ENCODE measurements at regions not wholly inside any gene's neighbourhood (a gene's known extent, or its start where the extent isn't known, plus 50 kb on each side); places are given as distances from the start of the nearest gene placed in this dataset.

DNA sequence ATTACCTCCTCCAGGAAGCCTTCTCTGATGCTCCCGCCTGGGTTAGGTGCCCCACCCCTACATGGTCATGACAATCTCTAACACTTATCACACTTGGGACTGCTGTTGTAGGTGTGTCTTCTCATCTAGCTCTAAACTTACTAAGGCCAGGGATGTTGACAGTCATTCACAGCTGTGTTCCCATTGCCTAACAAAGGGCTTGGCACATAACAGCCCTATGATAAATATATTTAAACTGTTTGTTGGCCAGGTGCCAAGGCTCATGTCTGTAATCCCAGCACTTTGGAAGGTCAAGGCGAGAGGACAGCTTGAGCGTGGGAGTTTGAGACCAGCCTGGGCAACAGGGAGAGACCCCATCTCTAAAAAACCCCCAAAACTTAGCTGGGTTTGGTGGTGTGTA, 98.8 kb upstream of the RGS6 start:
- ATAC-seq (ENCODE audit: poor library complexity) (no peak), DNase-seq (no peak)
- no peaks in the 10 kb centered on the region for H3K4me1 ChIP-seq (ENCODE audit: insufficient read depth, low read length)
- Mint-ChIP-seq H3K27ac (no peak overlapping the region), H3K4me1 (ENCODE audit: low read depth) (no peaks in the 10 kb centered on the region), H3K9me3 (peaks cover 7% of the 10 kb centered on the region), H3K36me3 (ENCODE audit: low read depth) (no peaks in the 10 kb centered on the region), H3K4me3 (no peak overlapping the region), H3K27me3 (no peaks in the 10 kb centered on the region)
- POLR2A ChIA-PET, result no interaction called here
- H3K4me3 ChIP-seq (ENCODE audit: low read length), result no peak overlapping the region
- peaks cover 4 to 8% of the 10 kb centered on the region in 2 experiments for H3K9me3 ChIP-seq (ENCODE audit: control insufficient read depth in 1 of 2, insufficient read depth in 1 of 2, low read length in 2 of 2)
- CTCF ChIA-PET, result no interaction called here
- H3K36me3 ChIP-seq (ENCODE audit: insufficient read depth, low read length), result no peaks in the 10 kb centered on the region
- no peak overlapping the region for H3K27ac ChIP-seq (ENCODE audit: low read depth in 1 of 2, low read length in 2 of 2)
- intact Hi-C loops (cut with DNase I, micrococcal nuclease), result no loop called here
- no peaks in the 10 kb centered on the region for H3K27me3 ChIP-seq (ENCODE audit: control insufficient read depth in 1 of 2, insufficient read depth in 2 of 2, low read length in 2 of 2)
- TF ChIP-seq CTCF (IDR thresholded peaks at IDR 0.05), result no peak

DNA sequence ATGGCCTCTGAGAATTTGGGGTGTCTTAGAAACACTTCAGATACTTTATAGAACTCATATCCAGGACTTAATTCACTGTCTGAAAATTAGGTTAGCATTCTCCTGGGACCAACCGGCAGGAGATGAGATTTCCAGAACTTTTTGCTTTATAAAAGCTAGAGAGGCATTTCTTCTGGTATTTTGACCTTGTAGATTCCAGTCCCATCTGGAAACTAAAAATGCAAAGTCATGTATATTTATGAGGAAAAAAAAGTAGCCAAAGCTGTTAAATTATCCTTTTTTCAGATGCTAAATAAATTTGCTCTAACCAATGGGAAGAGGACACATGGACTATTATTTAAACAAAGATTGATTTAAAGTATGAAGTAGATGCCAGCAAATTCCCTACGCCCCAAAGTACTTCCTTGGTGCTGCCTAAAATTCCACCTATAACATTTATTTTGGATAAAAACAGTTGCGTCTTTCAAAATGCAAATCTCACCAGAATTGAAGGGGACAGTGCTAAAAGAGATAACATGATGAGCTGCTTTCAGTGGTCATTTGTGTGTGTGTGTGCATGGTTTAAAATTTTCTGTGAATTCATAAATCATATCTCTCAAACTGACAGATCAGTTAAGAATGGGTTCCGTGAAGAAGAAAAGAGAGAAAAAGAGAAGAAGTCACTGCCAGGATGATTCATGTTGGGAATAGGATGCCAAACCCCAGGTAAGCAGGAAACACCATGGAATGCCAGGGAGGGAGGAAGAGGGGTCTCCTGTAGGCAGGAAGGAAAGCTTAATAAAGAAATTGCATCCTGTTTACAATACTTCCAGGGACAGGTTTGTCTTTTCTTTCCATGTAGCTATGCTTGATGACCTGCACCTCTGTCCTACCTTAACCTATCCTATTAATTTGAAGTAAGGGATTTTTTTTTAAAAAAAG, 97.7 kb upstream of the RGS6 start:
- Mint-ChIP-seq H3K27ac (no peak overlapping the region), H3K4me1 (ENCODE audit: low read depth) (no peaks in the 10 kb centered on the region)
- CTCF ChIA-PET, result no interaction called here

GRCh38 chr14:71852181-71852580, 80.0 kb upstream of the RGS6 start:
- Histone ChIP-seq H3K9me3 (ENCODE audit: control insufficient read depth in 1 of 2, insufficient read depth in 1 of 2, low read length in 2 of 2) (peaks cover 0 to 3% of the 10 kb centered on the region in 2 experiments), H3K4me1 (ENCODE audit: insufficient read depth, low read length) (no peaks in the 10 kb centered on the region), H3K27ac (ENCODE audit: low read depth in 1 of 2, low read length in 2 of 2) (no peak overlapping the region), H3K4me3 (ENCODE audit: low read length) (no peak overlapping the region), H3K36me3 (ENCODE audit: insufficient read depth, low read length) (no peaks in the 10 kb centered on the region), H3K27me3 (ENCODE audit: control insufficient read depth in 1 of 2, insufficient read depth in 2 of 2, low read length in 2 of 2) (peaks cover 12 to 17% of the 10 kb centered on the region in 2 experiments)
- no peaks in the 10 kb centered on the region for H3K4me1 Mint-ChIP-seq (ENCODE audit: low read depth)
- H3K36me3 Mint-ChIP-seq (ENCODE audit: low read depth), result no peaks in the 10 kb centered on the region
- CTCF ChIA-PET, result no interaction called here
- no peak for TF ChIP-seq CTCF (IDR thresholded peaks at IDR 0.05)
- H3K4me3 Mint-ChIP-seq, result no peak overlapping the region
- no peak overlapping the region for H3K27ac Mint-ChIP-seq
- ATAC-seq (ENCODE audit: poor library complexity), result no peak
- DNase-seq, result no peak
- peaks cover 14% of the 10 kb centered on the region for H3K9me3 Mint-ChIP-seq
- POLR2A ChIA-PET, result no interaction called here
- intact Hi-C loops (cut with DNase I, micrococcal nuclease), result no loop called here
- H3K27me3 Mint-ChIP-seq, result peaks cover 65% of the 10 kb centered on the region

More for the DNA sequence above, 97.7 kb upstream of the RGS6 start:
- no peak overlapping the region for H3K4me3 Mint-ChIP-seq
- DNase-seq (no peak), ATAC-seq (ENCODE audit: poor library complexity) (no peak)
- peaks cover 7% of the 10 kb centered on the region for H3K9me3 Mint-ChIP-seq
- no peaks in the 10 kb centered on the region for H3K27me3 Mint-ChIP-seq
- peaks cover 4 to 8% of the 10 kb centered on the region in 2 experiments for H3K9me3 ChIP-seq (ENCODE audit: control insufficient read depth in 1 of 2, insufficient read depth in 1 of 2, low read length in 2 of 2)
- no peaks in the 10 kb centered on the region for H3K36me3 ChIP-seq (ENCODE audit: insufficient read depth, low read length)
- H3K36me3 Mint-ChIP-seq (ENCODE audit: low read depth), result no peaks in the 10 kb centered on the region
- no peak for TF ChIP-seq CTCF (IDR thresholded peaks at IDR 0.05)
- no peaks in the 10 kb centered on the region for H3K4me1 ChIP-seq (ENCODE audit: insufficient read depth, low read length)
- H3K27ac ChIP-seq (ENCODE audit: low read depth in 1 of 2, low read length in 2 of 2), result no peak overlapping the region
- H3K27me3 ChIP-seq (ENCODE audit: control insufficient read depth in 1 of 2, insufficient read depth in 2 of 2, low read length in 2 of 2), result no peaks in the 10 kb centered on the region
- H3K4me3 ChIP-seq (ENCODE audit: low read length), result no peak overlapping the region
- intact Hi-C loops (cut with DNase I, micrococcal nuclease), result no loop called here
- POLR2A ChIA-PET, result no interaction called here
